Lower leg skin (tissue), 3 donors: ENCODE measurements at regions not wholly inside any gene's neighbourhood (a gene's known extent, or its start where the extent isn't known, plus 50 kb on each side); places are given as distances from the start of the nearest gene placed in this dataset.

Experiments used
- POLR2A ChIP-seq, 2 donors: fragments of 450-650 bp; IDR thresholded peaks; one replicate each; pipeline ENCODE4 v1.6.1; 2016 to 2017; ENCODE audit warnings: antibody characterized with exemption in 2 of 2, mild to moderate bottlenecking in 1 of 2, moderate library complexity in 1 of 2
- TF ChIP-seq, protein P1 (sequence below), 3 donors: fragments of 450-650 bp; IDR thresholded peaks; one replicate each; pipeline ENCODE4 v1.5.1; 2016; ENCODE audit warnings: antibody characterized with exemption in 3 of 3, mild to moderate bottlenecking in 3 of 3, moderate library complexity in 2 of 3

DNA sequence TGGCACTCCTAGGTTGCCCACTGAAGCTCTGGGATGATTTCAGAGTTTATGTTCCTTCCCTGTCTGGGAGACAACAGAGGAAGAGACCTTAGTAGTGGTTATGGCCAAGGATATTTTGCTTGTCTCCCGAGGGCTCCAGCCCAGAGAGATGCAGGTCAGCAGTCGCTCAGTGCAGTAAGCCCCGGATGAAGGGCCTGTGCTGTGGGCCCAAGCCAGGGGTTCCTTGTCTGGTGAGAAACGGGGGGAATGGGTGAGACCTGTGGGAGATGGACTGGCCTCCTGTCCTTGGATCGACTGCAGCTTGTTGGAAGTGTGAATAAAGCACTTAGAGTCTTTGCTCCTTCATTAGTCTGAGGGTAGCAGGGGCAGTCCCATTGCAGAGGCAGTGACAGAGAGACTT lies 260.7 kb upstream of the RIOK2 start:
- no peak for TF ChIP-seq POLR2A (IDR thresholded peaks at IDR 0.05)
- TF ChIP-seq, protein P1, sequence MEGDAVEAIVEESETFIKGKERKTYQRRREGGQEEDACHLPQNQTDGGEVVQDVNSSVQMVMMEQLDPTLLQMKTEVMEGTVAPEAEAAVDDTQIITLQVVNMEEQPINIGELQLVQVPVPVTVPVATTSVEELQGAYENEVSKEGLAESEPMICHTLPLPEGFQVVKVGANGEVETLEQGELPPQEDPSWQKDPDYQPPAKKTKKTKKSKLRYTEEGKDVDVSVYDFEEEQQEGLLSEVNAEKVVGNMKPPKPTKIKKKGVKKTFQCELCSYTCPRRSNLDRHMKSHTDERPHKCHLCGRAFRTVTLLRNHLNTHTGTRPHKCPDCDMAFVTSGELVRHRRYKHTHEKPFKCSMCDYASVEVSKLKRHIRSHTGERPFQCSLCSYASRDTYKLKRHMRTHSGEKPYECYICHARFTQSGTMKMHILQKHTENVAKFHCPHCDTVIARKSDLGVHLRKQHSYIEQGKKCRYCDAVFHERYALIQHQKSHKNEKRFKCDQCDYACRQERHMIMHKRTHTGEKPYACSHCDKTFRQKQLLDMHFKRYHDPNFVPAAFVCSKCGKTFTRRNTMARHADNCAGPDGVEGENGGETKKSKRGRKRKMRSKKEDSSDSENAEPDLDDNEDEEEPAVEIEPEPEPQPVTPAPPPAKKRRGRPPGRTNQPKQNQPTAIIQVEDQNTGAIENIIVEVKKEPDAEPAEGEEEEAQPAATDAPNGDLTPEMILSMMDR (IDR thresholded peaks at IDR 0.05): no peak
